Activated CD8-positive, alpha-beta T cell treated with anti-CD3 and anti-CD28 coated beads, Interleukin-2, amount 10 ng/mL, durations not matched to agents 7 days and 5 days (primary cell): ENCODE measurements at regions not wholly inside any gene's neighbourhood (a gene's known extent, or its start where the extent isn't known, plus 50 kb on each side); places are given as distances from the start of the nearest gene placed in this dataset.
A peak's percentile ranks its signal among the peaks of the same experiment; 100 is the strongest.

Experiments
- ATAC-seq: fragments of 150-1000 bp; cut with Tn5 transposase; one replicate; pipeline ENCODE4 v1.10.0; 2021; ENCODE audit warnings: moderate library complexity
- CTCF ChIA-PET: fragments of 350-600 bp; sonication (Branson Sonifier 250); formaldehyde crosslinking; loops from one replicate; lab custom pipeline; 2021; ENCODE audit warnings: antibody characterized with exemption; lab: Charles Lee
- POLR2A ChIA-PET: fragments of 350-600 bp; sonication (Branson Sonifier 250); formaldehyde crosslinking; loops from one replicate; lab custom pipeline; 2021; ENCODE audit warnings: antibody characterized with exemption; lab: Charles Lee
- DNase-seq: peaks from one replicate; pipeline ENCODE4 v3.0.0-alpha.2; 2020
- H3K27ac Mint-ChIP-seq: one replicate; pipeline ENCODE4 v1.8.0; 2021; ENCODE audit warnings: mild to moderate bottlenecking, mixed read lengths
- H3K27me3 Mint-ChIP-seq: one replicate; pipeline ENCODE4 v1.8.0; 2021; ENCODE audit warnings: low read depth, mixed read lengths
- H3K36me3 Mint-ChIP-seq: one replicate; pipeline ENCODE4 v1.8.0; 2021; ENCODE audit warnings: low read depth, mixed read lengths
- H3K4me1 Mint-ChIP-seq: one replicate; pipeline ENCODE4 v1.8.0; 2021; ENCODE audit warnings: low read depth, mixed read lengths
- H3K4me3 Mint-ChIP-seq: one replicate; pipeline ENCODE4 v1.8.0; 2021; ENCODE audit warnings: mild to moderate bottlenecking, mixed read lengths
- H3K9me3 Mint-ChIP-seq: one replicate; pipeline ENCODE4 v1.8.0; 2022; ENCODE audit warnings: mixed read lengths; ENCODE audit not compliant: insufficient read depth

DNA sequence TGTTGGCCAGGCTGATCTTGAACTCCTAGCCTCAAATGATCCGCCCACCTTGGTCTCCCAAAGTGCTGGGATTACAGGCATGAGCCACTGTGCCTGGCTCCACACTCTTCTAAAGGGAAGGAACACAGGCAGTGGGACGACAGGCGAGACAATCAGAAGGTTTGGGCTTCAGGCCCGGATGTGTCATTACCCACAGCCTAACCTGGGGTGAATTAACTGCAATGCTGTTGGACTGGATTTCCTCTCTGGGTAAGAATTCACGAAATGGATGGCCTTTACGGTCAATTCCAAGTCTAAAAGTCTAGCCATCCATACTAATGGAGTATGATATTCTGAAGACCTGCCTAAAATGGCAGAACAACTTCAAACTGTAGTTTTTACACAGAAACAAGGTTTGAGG, 83.7 kb upstream of the CCDC28A start:
- peaks cover 7% of the 10 kb centered on the region for H3K4me1 Mint-ChIP-seq
- ChIA-PET CTCF (interaction anchor here (3.8 kb wide), 1 partner anchor 76 kb away, joined by 26 read pairs; no protein-coding TSS in a partner anchor), POLR2A (no interaction called here)

DNA sequence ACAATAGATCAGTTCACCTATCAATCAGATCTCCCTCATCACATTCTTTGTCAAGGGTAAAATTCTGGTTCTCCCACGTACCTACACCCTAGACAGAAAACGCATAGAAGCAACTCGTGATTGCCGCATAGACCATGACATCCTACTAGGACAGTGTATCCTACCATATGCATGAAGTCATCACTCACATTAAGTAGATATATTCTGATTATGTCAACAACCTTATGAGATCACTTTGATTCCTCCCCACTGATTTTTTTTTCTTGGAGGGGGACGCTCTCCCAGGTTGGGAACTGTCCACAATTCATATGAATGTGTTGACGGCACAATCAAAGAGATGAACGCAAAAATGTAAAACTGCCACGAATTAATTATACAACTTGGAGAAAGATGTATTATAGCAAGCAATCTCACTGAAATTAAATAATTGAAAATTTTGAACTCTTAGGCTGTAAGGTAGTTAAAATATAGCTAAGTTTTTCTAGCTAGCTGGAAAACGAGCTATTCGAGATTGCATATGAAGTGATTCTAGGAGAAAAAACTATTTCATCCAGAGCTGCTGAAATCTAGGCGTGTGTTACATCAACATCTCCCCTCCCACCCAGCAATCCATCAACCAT, 82.5 kb upstream of the CCDC28A start:
- H3K36me3 Mint-ChIP-seq = no peaks in the 10 kb centered on the region
- peak overlapping the region; percentile 58 for H3K4me3 Mint-ChIP-seq
- peaks cover 7% of the 10 kb centered on the region for H3K4me1 Mint-ChIP-seq
- H3K27ac Mint-ChIP-seq = no peak overlapping the region
- CTCF ChIA-PET = interaction anchor here (0.6 to 3.8 kb wide), 10 partner anchors 12 to 673 kb away, joined by 3 to 26 read pairs (median 4); partner anchors contain the start of gene CCDC28A
- H3K9me3 Mint-ChIP-seq = no peaks in the 10 kb centered on the region
- peaks cover 29% of the 10 kb centered on the region for H3K27me3 Mint-ChIP-seq
- ATAC-seq (no peak), DNase-seq (no peak)
- POLR2A ChIA-PET = no interaction called here

More for the DNA sequence above, 83.7 kb upstream of the CCDC28A start:
- no peaks in the 10 kb centered on the region for H3K9me3 Mint-ChIP-seq
- peaks cover 23% of the 10 kb centered on the region for H3K27me3 Mint-ChIP-seq
- DNase-seq = no peak
- no peak for ATAC-seq
- no peak overlapping the region for H3K27ac Mint-ChIP-seq
- no peaks in the 10 kb centered on the region for H3K36me3 Mint-ChIP-seq
- no peak overlapping the region for H3K4me3 Mint-ChIP-seq

DNA sequence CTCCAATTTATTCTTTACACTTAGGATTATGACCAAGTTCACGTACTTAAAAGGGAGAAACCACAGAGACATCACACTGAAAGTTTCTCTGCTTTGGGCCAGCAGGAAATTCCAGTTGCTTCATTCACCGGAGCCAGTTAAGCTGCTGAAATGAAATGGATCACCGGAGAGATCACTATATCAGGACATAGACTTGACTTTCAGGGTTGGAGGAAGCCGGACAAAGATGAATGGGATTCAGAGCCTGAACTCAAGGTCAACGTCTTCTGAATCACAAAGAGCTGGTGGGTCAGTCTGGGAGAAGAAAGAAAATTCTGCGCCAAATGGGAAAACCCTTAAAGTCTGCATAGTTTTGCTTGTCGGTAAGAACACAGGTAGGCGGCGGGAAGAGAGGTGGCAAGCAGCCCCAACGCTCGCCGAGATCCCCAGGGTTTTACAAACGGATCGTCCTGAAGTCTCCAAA, 81.9 kb upstream of the CCDC28A start:
- DNase-seq (no peak), ATAC-seq (no peak)
- Mint-ChIP-seq H3K27ac (no peak overlapping the region), H3K4me3 (peak overlapping the region; percentile 58), H3K27me3 (peaks cover 31% of the 10 kb centered on the region), H3K36me3 (no peaks in the 10 kb centered on the region), H3K9me3 (no peaks in the 10 kb centered on the region), H3K4me1 (peaks cover 7% of the 10 kb centered on the region)
- POLR2A ChIA-PET = interaction anchor here (1.0 kb wide), 1 partner anchor 82 kb away, joined by 3 read pairs; the partner anchor contains the start of gene CCDC28A
- CTCF ChIA-PET = interaction anchor here (0.6 to 3.8 kb wide), 14 partner anchors 9 to 673 kb away, joined by 3 to 26 read pairs (median 4); partner anchors contain the start of gene CCDC28A

DNA sequence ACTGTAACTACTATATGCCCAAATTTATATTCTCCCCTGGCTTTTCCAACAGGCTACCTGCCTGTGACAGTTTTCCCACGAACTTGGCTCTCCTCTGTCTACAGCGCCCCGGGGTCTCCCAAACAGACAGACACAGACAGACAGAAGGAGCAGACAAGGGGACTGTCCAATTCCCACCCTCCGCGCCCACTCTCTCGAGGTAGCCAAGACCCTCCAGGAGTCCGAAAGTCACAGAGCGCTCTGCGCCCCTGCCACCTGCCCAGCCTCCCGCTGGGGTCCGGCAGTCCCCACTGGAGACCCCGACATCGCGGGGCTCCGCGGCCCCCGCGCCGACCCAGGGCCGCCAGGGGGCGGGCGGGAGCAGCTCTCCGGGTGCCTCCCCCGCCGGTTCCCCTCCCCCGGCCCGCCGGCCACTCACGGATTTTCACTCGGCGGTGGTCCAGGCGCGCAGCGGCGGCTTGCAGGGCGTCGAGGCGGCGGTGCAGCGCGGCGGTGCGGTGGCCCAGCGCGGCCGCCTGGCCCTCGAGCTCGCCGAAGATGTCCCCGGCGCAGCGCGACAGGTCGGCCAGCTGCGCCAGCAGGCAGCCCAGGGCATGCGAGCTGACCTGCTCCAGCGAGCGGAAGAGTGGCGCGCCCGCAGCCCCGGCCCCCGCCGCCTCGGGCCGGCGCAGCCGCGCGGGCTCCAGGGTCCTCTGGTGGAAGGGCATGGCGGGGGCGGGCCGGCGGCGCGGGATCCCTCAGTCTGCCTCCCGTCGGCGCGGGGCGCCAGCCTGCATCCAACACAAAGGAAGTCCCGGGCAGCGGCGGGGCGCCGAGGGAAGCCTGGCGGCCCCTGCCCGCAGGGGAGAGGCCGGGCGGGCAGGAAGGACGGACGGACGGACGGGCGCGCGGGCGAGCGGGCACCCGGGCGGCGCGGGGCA, 81.3 kb upstream of the CCDC28A start:
- no peaks in the 10 kb centered on the region for H3K36me3 Mint-ChIP-seq
- DNase-seq (peak; percentile 62), ATAC-seq (peak; percentile 73)
- CTCF ChIA-PET = interaction anchor here (0.6 to 3.8 kb wide), 15 partner anchors 9 to 104 kb away, joined by 3 to 26 read pairs (median 3); partner anchors contain the start of gene CCDC28A
- H3K4me3 Mint-ChIP-seq = peak overlapping the region; percentile 58
- H3K27ac Mint-ChIP-seq = no peak overlapping the region
- peaks cover 7% of the 10 kb centered on the region for H3K4me1 Mint-ChIP-seq
- POLR2A ChIA-PET = interaction anchor here (1.0 kb wide), 1 partner anchor 81 kb away, joined by 3 read pairs; the partner anchor contains the start of gene CCDC28A
- no peaks in the 10 kb centered on the region for H3K9me3 Mint-ChIP-seq
- H3K27me3 Mint-ChIP-seq = peaks cover 36% of the 10 kb centered on the region

DNA sequence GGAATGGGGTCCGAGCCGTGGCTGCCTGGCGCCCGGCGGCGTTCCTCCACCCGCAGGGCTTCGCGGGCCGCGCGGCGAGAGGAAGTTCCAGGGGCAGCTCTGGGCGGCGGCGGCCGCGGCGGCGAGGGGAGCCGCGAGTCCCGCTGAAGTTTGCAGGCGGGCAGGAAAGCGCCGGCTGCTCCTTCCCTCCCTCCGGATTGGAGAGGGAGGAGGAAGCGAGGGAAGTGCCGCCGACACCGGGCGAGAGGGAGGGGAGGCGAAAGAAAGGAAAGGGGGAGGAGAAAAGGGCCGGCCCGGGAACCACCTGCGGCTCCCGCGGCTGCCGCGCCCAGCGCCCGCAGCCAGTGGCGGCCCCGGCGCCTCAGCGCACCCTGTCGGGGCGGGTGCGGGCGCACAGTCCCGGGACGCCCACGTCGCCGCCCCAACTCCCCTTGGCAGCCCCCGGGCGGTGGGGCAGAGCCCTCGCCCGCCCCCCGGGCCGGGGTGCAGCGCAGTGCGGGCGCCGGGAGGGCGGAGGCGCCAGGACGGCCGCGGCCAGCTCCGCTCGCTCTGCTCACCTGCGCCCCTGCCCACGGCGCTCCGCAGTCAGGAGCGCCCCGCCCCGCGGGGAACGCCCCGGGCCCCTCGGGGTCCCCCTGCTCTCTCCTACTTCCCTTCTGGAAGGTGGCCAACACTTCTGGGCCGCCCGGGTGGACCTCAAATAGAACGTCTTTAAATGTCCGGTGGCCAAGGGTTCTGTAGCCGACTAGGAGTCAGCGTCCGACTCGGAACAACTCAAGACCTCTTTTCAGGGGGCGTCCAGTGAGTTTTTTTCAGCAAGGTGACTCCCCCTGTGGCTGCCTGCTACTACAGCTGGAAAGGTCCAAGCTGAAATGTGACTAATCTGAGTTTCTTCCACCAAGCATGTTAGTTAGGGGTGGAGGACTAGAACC, 80.3 kb upstream of the CCDC28A start:
- H3K4me1 Mint-ChIP-seq = peaks cover 7% of the 10 kb centered on the region
- POLR2A ChIA-PET = no interaction called here
- ATAC-seq (peak; percentile 75), DNase-seq (peak; percentile 36)
- H3K27ac Mint-ChIP-seq = no peak overlapping the region
- no peaks in the 10 kb centered on the region for H3K36me3 Mint-ChIP-seq
- CTCF ChIA-PET = interaction anchor here (0.6 to 3.8 kb wide), 13 partner anchors 9 to 105 kb away, joined by 3 to 26 read pairs (median 3); partner anchors contain the start of gene CCDC28A
- peaks cover 39% of the 10 kb centered on the region for H3K27me3 Mint-ChIP-seq
- peak overlapping the region; percentile 74 for H3K4me3 Mint-ChIP-seq
- H3K9me3 Mint-ChIP-seq = no peaks in the 10 kb centered on the region

DNA sequence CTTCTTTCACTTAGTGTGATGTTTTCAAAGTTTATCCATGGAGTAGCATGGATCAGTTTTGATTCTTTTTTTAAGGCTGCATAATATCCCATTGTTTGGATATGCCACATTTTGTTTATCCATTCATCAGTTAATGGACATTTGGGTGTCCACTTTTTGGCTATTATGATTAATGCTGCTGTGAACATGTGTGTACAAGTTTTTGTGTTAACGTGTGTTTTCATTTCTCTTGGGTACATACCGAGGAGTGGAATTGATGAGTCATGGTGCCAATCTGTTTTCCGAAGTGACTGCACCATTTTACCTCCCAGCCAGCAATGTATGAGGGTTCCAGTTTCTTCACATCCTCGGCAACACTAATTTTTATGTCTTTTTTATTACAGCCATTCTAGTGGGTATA, 78.4 kb upstream of the CCDC28A start:
- ATAC-seq = no peak
- ChIA-PET POLR2A (no interaction called here), CTCF (no interaction called here)
- Mint-ChIP-seq H3K27ac (no peak overlapping the region), H3K36me3 (no peaks in the 10 kb centered on the region), H3K4me3 (no peak overlapping the region), H3K4me1 (peaks cover 7% of the 10 kb centered on the region), H3K9me3 (no peaks in the 10 kb centered on the region), H3K27me3 (peaks cover 41% of the 10 kb centered on the region)
- DNase-seq = no peak

DNA sequence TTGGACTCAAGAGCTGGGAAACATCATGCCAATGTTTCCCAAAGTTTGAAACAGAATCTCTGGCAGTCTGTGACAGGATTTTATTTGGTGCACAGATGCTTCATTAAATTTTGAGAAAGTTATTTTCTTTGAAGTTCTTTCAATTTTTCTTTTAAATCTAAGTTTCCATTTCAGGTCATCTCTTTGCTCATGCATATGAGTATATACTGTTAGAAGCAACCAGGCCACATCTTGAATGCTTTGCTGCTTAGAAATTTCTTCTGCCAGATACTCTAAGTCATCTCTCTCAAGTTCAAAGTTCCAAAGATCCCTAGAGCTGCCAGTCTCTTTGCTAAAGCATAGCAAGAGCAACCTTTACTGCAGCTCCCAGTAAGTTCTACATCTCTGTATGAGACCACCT, 59.1 kb upstream of the CCDC28A start:
- H3K36me3 Mint-ChIP-seq = no peaks in the 10 kb centered on the region
- ChIA-PET CTCF (interaction anchor here (1.2 kb wide), 1 partner anchor 23 kb away, joined by 3 read pairs; no protein-coding TSS in a partner anchor), POLR2A (no interaction called here)
- ATAC-seq (no peak), DNase-seq (no peak)
- no peaks in the 10 kb centered on the region for H3K9me3 Mint-ChIP-seq
- H3K4me1 Mint-ChIP-seq = peaks cover 5% of the 10 kb centered on the region
- no peak overlapping the region for H3K4me3 Mint-ChIP-seq
- peaks cover 21% of the 10 kb centered on the region for H3K27me3 Mint-ChIP-seq
- H3K27ac Mint-ChIP-seq = no peak overlapping the region

DNA sequence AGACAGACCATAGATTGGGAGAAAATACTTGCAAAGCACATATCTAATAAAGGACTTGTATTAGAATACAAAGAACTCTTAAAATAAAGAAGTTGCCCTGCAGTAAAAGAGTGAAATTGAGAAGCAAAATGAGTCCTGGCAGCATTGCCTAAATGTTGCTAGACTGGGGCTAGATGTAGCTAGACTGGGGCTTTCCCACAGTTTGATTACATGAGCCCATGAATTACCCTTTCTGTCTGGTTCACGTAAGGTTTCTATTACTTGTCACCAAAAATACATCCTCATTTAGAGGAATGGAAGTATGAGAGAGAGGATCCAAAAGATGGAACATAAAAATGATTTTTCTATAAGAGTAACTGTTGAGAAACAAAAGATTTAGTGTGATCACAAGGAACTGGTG, 57.6 kb upstream of the CCDC28A start:
- ChIA-PET CTCF (no interaction called here), POLR2A (no interaction called here)
- ATAC-seq (no peak), DNase-seq (no peak)
- H3K4me3 Mint-ChIP-seq = no peak overlapping the region
- H3K9me3 Mint-ChIP-seq = no peaks in the 10 kb centered on the region
- peaks cover 20% of the 10 kb centered on the region for H3K27me3 Mint-ChIP-seq
- H3K36me3 Mint-ChIP-seq = no peaks in the 10 kb centered on the region
- no peak overlapping the region for H3K27ac Mint-ChIP-seq
- peaks cover 5% of the 10 kb centered on the region for H3K4me1 Mint-ChIP-seq

DNA sequence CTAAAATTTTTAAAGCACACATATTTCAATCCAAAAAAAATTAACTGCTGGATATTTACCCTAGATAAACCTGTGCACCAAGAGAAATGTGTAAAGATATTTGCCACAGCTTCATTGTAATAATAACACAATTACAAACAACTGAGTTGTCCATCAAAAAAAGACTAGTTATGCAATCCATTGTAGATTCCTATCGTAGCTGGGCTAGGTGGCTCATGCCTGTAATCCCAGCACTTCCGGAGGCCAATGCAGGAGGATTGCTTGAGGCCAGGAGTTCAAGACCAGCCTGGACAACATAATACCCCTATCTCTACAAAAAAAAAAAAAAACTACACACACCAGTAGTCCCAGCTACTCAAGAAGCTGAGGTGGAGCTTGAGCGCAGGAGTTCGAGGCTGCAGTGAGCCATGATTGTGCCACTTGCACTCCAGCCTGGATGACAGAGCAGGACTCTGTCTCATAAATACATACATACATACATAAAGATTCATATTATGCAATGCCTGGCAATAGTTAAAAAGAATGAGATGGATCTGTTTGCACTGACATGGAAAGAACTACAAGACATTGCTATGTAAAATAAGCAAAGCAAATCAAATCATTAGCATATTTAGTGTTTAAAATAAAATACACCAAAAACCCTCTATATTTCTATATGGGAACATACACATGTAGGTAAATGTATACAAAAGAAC, 56.5 kb upstream of the CCDC28A start:
- DNase-seq = no peak
- CTCF ChIA-PET = interaction anchor here (0.8 to 1.0 kb wide), 2 partner anchors 26 to 31 kb away, joined by 3 read pairs; no protein-coding TSS in a partner anchor
- H3K27me3 Mint-ChIP-seq = peaks cover 16% of the 10 kb centered on the region
- POLR2A ChIA-PET = no interaction called here
- H3K4me3 Mint-ChIP-seq = no peak overlapping the region
- H3K9me3 Mint-ChIP-seq = no peaks in the 10 kb centered on the region
- H3K27ac Mint-ChIP-seq = no peak overlapping the region
- ATAC-seq = no peak
- H3K36me3 Mint-ChIP-seq = no peaks in the 10 kb centered on the region
- peaks cover 5% of the 10 kb centered on the region for H3K4me1 Mint-ChIP-seq

DNA sequence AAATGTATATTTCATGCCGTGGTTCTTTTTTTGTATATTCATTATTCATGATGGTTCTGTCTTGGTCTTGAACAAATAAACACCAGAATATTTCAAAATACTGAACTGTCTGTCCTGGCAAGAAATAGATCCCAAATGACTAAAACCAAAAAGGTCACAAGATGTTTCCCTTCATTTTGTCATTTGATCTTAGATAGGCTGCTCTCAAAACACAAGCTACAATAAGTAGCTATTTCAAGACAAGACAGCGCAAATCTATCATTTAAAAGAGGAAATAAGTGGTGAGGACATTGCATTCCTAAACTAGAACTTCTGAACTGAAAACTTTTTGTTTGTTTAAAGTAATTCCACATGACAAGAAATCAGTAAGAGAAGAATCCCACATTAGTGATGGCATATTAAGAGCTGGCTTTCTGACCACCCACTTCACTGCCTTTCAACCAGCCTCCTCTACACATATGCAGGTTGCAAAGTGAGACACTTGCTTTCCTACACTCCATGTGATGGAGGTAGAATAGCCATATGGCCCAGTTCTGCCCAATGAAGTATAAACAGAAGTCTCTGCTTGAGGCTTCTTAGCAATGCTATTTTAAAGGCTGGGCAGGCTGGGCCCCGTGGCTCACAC, 54.4 kb upstream of the CCDC28A start:
- Mint-ChIP-seq H3K4me3 (no peak overlapping the region), H3K27me3 (peaks cover 14% of the 10 kb centered on the region), H3K4me1 (peaks cover 2% of the 10 kb centered on the region), H3K9me3 (no peaks in the 10 kb centered on the region), H3K27ac (no peak overlapping the region), H3K36me3 (no peaks in the 10 kb centered on the region)
- DNase-seq (no peak), ATAC-seq (no peak)
- CTCF ChIA-PET = no interaction called here
- POLR2A ChIA-PET = no interaction called here
